GM12878 (cell line): ENCODE measurements at regions not wholly inside any gene's neighbourhood (a gene's known extent, or its start where the extent isn't known, plus 50 kb on each side); places are given as distances from the start of the nearest gene placed in this dataset.

Experiments
- ATAC-seq: fragments of 200-7000 bp; cut with Tn5 transposase; 3 replicates; pipeline ENCODE4 v1.9.1; 2020; ENCODE audit warnings: mild to moderate bottlenecking, moderate library complexity
- BruUV-seq: library from RNA; stranded (reverse); fragments of 400-500 nt; replicated peaks from 2 replicates; lab custom pipeline; 2021; lab: Mats Ljungman, UMichigan
- CTCF ChIA-PET: fragments of 300-600 bp; sonication (Branson Sonifier 250); formaldehyde crosslinking; extraction: SDS; loops from one replicate; lab custom pipeline; 2021; ENCODE audit warnings: inconsistent platforms; lab: Yijun Ruan, JAX
- POLR2A ChIA-PET: fragments of 350-600 bp; formaldehyde crosslinking; extraction: SDS; loops from one replicate; lab custom pipeline; 2021; ENCODE audit warnings: inconsistent platforms; lab: Charles Lee
- RAD21 ChIA-PET: fragments of 300-600 bp; sonication (Branson Sonifier 250); formaldehyde crosslinking; loops from one replicate; lab custom pipeline; 2023; ENCODE audit warnings: antibody characterized with exemption; ENCODE audit not compliant: unreplicated experiment; lab: Charles Lee
- SMC1A ChIA-PET: fragments of 300-600 bp; sonication (Branson Sonifier 250); formaldehyde crosslinking; loops from one replicate; lab custom pipeline; 2023; ENCODE audit not compliant: unreplicated experiment, uncharacterized antibody; lab: Charles Lee
- DNase-seq: peaks from one replicate; pipeline ENCODE4 v3.0.0-alpha.2; 2011; ENCODE audit warnings: low read depth, low spot score
- FAIRE-seq: peaks from 3 replicates; lab custom pipeline; 2011; peaks lifted over from hg19 to GRCh38; lab: Jason Lieb, UNC
- H2AFZ ChIP-seq: 2 replicates; pipeline ENCODE4 v1.6.0; 2011; ENCODE audit warnings: low read depth, low read length, control low read depth; ENCODE audit not compliant: control insufficient read depth
- H3K27ac ChIP-seq: 2 replicates; pipeline ENCODE4 v1.5.1; 2011; ENCODE audit warnings: control low read depth; ENCODE audit not compliant: control insufficient read depth, insufficient read depth
- H3K27me3 ChIP-seq, 2 experiments: replicated peaks in 1 of 2; 2 replicates each; pipeline versions ENCODE4 v1.6.0 to v1.6.1; 2011; ENCODE audit warnings: low read length in 1 of 2; ENCODE audit not compliant: control insufficient read depth in 2 of 2, insufficient read depth in 2 of 2
- H3K36me3 ChIP-seq, 2 experiments: 2 replicates each; pipeline ENCODE4 v1.5.1; 2011; ENCODE audit warnings: low read length in 1 of 2; ENCODE audit not compliant: control insufficient read depth in 2 of 2, insufficient read depth in 2 of 2
- H3K4me1 ChIP-seq: 2 replicates; pipeline ENCODE4 v1.6.1; 2011; ENCODE audit warnings: mild to moderate bottlenecking, low read length, moderate library complexity, mixed read lengths; ENCODE audit not compliant: control insufficient read depth, insufficient read depth
- H3K4me2 ChIP-seq: 2 replicates; pipeline ENCODE4 v1.6.0; 2011; ENCODE audit warnings: control low read depth; ENCODE audit not compliant: control insufficient read depth, insufficient read depth
- H3K4me3 ChIP-seq: fragments of 200-600 bp; sonication (generic); 2 replicates; pipeline ENCODE4 v1.5.1; 2016
- H3K79me2 ChIP-seq: 2 replicates; pipeline ENCODE4 v1.6.0; 2011; ENCODE audit warnings: low read length; ENCODE audit not compliant: control insufficient read depth, insufficient read depth
- H3K9ac ChIP-seq: 2 replicates; pipeline ENCODE4 v1.8.0; 2011; ENCODE audit warnings: low read length, control low read depth, mixed read lengths; ENCODE audit not compliant: control insufficient read depth, insufficient read depth
- H3K9me3 ChIP-seq: replicated peaks from 3 replicates; pipeline ENCODE4 v1.5.1; 2011; ENCODE audit warnings: mild to moderate bottlenecking, low read length; ENCODE audit not compliant: control insufficient read depth, insufficient read depth
- H4K20me1 ChIP-seq: 2 replicates; pipeline ENCODE4 v1.6.0; 2011; ENCODE audit not compliant: control insufficient read depth, insufficient read depth
- ATF7 ChIP-seq: fragments of 450-650 bp; IDR thresholded peaks from 2 replicates; pipeline ENCODE4 v1.6.1; 2016; ENCODE audit warnings: low read depth, mild to moderate bottlenecking
- BACH1 ChIP-seq: fragments of 450-650 bp; IDR thresholded peaks from 2 replicates; pipeline ENCODE4 v1.6.1; 2017; ENCODE audit warnings: mild to moderate bottlenecking, borderline replicate concordance
- BHLHE40 ChIP-seq, 2 experiments: fragments of 450-650 bp in 1 of 2; IDR thresholded peaks; 2 replicates each; pipeline ENCODE4 v1.6.1; 2011 to 2017; ENCODE audit warnings: low read depth in 2 of 2, borderline replicate concordance in 1 of 2, improper control_type of control experiment in 1 of 2, low read length in 1 of 2, mild to moderate bottlenecking in 1 of 2
- CHD1 ChIP-seq: IDR thresholded peaks from 2 replicates; pipeline ENCODE4 v1.6.1; 2012; ENCODE audit warnings: low read depth, low read length, improper control_type of control experiment
- CREM ChIP-seq: IDR thresholded peaks from 2 replicates; pipeline ENCODE4 v1.6.1; 2014; ENCODE audit warnings: antibody characterized with exemption, low read depth
- GABPA ChIP-seq: IDR thresholded peaks from 2 replicates; pipeline ENCODE4 v1.6.1; 2014; ENCODE audit warnings: antibody characterized with exemption, low read depth, mild to moderate bottlenecking, inconsistent platforms
- LARP7 ChIP-seq: fragments of 450-650 bp; IDR thresholded peaks from 2 replicates; pipeline ENCODE4 v1.6.1; 2017; ENCODE audit warnings: mild to moderate bottlenecking
- MTA3 ChIP-seq: IDR thresholded peaks from 2 replicates; pipeline ENCODE4 v1.6.1; 2012; ENCODE audit warnings: low read length, inconsistent platforms, borderline replicate concordance
- MYB ChIP-seq: fragments of 150-350 bp; IDR thresholded peaks from 2 replicates; pipeline ENCODE4 v1.6.1; 2014; ENCODE audit warnings: mild to moderate bottlenecking, low read depth, low read length, borderline replicate concordance
- NR2C1 ChIP-seq: fragments of 450-650 bp; IDR thresholded peaks from 2 replicates; pipeline ENCODE4 v1.6.1; 2017; ENCODE audit warnings: antibody characterized with exemption, mild to moderate bottlenecking, moderate library complexity
- POLR2AphosphoS5 ChIP-seq: IDR thresholded peaks from 2 replicates; pipeline ENCODE4 v1.6.1; 2011; ENCODE audit warnings: mild to moderate bottlenecking, low read length, inconsistent platforms
- POU2F2 ChIP-seq: IDR thresholded peaks from 3 replicates; pipeline ENCODE4 v1.6.1; 2011; ENCODE audit warnings: low read depth, mild to moderate bottlenecking, low read length, borderline replicate concordance
- REST ChIP-seq: IDR thresholded peaks from 2 replicates; pipeline ENCODE4 v1.6.1; 2012; ENCODE audit warnings: mild to moderate bottlenecking, low read depth, low read length
- SP1 ChIP-seq: IDR thresholded peaks from one replicate; pipeline ENCODE4 v1.6.1; 2011; ENCODE audit warnings: low read depth, low read length
- YY1 ChIP-seq: IDR thresholded peaks from 2 replicates; pipeline ENCODE4 v1.6.1; 2011; ENCODE audit warnings: low read depth, mild to moderate bottlenecking, low read length
- ZBTB11 ChIP-seq: fragments of 450-650 bp; formaldehyde crosslinking; IDR thresholded peaks from 2 replicates; pipeline ENCODE4 v1.5.0; 2022; ENCODE audit warnings: mild to moderate bottlenecking, missing genetic modification characterization
- ZBTB33 ChIP-seq: fragments of 450-650 bp; IDR thresholded peaks from 2 replicates; pipeline ENCODE4 v1.6.1; 2017; ENCODE audit warnings: mild to moderate bottlenecking
- WGBS: methylation state at CpG from one replicate; pipeline ENCODE4 v1.1.6; 2016; ENCODE audit warnings: low lambda C conversion rate; ENCODE audit not compliant: insufficient replicate concordance, insufficient coverage; ENCODE audit errors: missing lambda C conversion rate; 5-methylcytosine and 5-hydroxymethylcytosine counted together
- in situ Hi-C: fragments of 300-500 bp; cut with MboI; formaldehyde crosslinking; loops from 9 replicates; pipeline ENCODE4 v1.14.3; 2018; ENCODE audit warnings: mixed read lengths
- intact Hi-C: fragments of 100-400 bp; cut with micrococcal nuclease; formaldehyde crosslinking; loops from one replicate; pipeline ENCODE4 v1.14.2; 2022; ENCODE audit not compliant: unreplicated experiment

GRCh38 chr11:16543642-16544041, 187.3 kb upstream of the SOX6 start (continued):
- no peak for TF ChIP-seq ZBTB11
- no peak for TF ChIP-seq GABPA
- TF ChIP-seq ATF7, result no peak

GRCh38 chr11:16542353-16542752, 186.0 kb upstream of the SOX6 start:
- SMC1A ChIA-PET, result no interaction called here
- Histone ChIP-seq H4K20me1 (no peaks in the 10 kb centered on the region), H3K4me1 (no peaks in the 10 kb centered on the region), H3K4me3 (no peak overlapping the region), H2AFZ (no peak overlapping the region), H3K9ac (no peak overlapping the region), H3K9me3 (no peaks in the 10 kb centered on the region), H3K36me3 (no peaks in the 10 kb centered on the region), H3K27ac (no peak overlapping the region), H3K27me3 (no peaks in the 10 kb centered on the region), H3K79me2 (no peaks in the 10 kb centered on the region), H3K4me2 (no peak overlapping the region)
- no TSS peak for BruUV-seq
- WGBS, result 78% methylated on average over 1 of the region's 1 CpG
- no peak for FAIRE-seq
- POLR2A ChIA-PET, result no interaction called here
- no peak for ATAC-seq
- CTCF ChIA-PET, result interaction anchor here (1.2 kb wide), 1 partner anchor 12 kb away, joined by 3 read pairs; no protein-coding TSS in a partner anchor
- DNase-seq, result no peak
- RAD21 ChIA-PET, result no interaction called here
- intact Hi-C loops, result no loop called here
- in situ Hi-C loops, result no loop called here
- TF ChIP-seq YY1 (no peak), POLR2AphosphoS5 (no peak), ZBTB33 (no peak), POU2F2 (no peak), MTA3 (no peak), NR2C1 (no peak), SP1 (no peak), BACH1 (no peak), REST (no peak), MYB (no peak), CHD1 (no peak), BHLHE40 (IDR thresholded peaks at IDR 0.05; ENCODE audit: borderline replicate concordance in 1 of 2, low read depth in 2 of 2, low read length in 1 of 2) (no peak), LARP7 (no peak), CREM (no peak)
